ENCODE measurements at regions not wholly inside any gene's neighbourhood (a gene's known extent, or its start where the extent isn't known, plus 50 kb on each side); places are given as distances from the start of the nearest gene placed in this dataset.

GRCh38 chr3:151564261-151564660 is 103.4 kb upstream of the IGSF10 start:
- TF ChIP-seq ZNF549 (CRISPR knock-in tag; IDR thresholded peaks at IDR 0.05): no peak
- no peak for TF ChIP-seq CTCF (CRISPR knock-in tag; IDR thresholded peaks at IDR 0.05)
- TF ChIP-seq ZFP37 (CRISPR knock-in tag; IDR thresholded peaks at IDR 0.05; ENCODE audit: borderline replicate concordance): no peak
- TF ChIP-seq HNRNPL (IDR thresholded peaks at IDR 0.05; ENCODE audit: low read depth, low read length): no peak
- no peak for TF ChIP-seq EP300 (IDR thresholded peaks at IDR 0.05; ENCODE audit: low read depth in 2 of 2, low read length in 2 of 2)
- no peak for TF ChIP-seq EP300 (CRISPR knock-in tag; IDR thresholded peaks at IDR 0.05; ENCODE audit: borderline replicate concordance)
- no peak for TF ChIP-seq HNRNPUL1 (IDR thresholded peaks at IDR 0.05; ENCODE audit: low read depth, low read length)
- TF ChIP-seq ZNF512B (CRISPR knock-in tag; IDR thresholded peaks at IDR 0.05; ENCODE audit: borderline replicate concordance): no peak
- no peak for TF ChIP-seq SPEN (CRISPR knock-in tag; IDR thresholded peaks at IDR 0.05; ENCODE audit: low read depth)
- no peak for TF ChIP-seq TFE3 (CRISPR knock-in tag; IDR thresholded peaks at IDR 0.05)
- TF ChIP-seq ZNF280B (CRISPR knock-in tag; IDR thresholded peaks at IDR 0.05; ENCODE audit: borderline replicate concordance): no peak
- no peak for TF ChIP-seq YY1 (IDR thresholded peaks at IDR 0.05; ENCODE audit: insufficient read depth, insufficient replicate concordance, low read depth, low read length)

Measured in HepG2 (cell line).